ENCODE measurements at regions not wholly inside any gene's neighbourhood (a gene's known extent, or its start where the extent isn't known, plus 50 kb on each side); places are given as distances from the start of the nearest gene placed in this dataset.

DNA sequence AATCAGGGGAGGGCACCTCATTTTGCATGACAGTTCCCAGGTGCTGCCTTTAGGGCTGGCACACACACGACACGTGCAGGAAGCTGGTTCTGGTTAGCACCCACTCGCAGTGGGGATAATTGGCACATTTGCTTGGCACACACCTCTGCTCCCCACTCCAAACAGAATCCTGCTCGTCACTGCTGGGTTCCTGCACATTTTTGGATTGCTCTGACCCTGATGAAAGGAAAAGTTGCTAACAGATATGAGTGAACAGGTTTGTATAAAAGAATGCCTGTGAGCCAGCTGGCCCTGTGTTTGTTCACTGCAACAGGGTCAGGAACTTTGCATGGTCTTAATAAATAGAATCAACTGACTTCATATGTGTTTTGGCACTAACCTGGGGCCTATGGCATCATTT is 1500.4 kb downstream of the EFNB2 start:
- CTCF ChIA-PET = no interaction called here
- TF ChIP-seq, protein P1, sequence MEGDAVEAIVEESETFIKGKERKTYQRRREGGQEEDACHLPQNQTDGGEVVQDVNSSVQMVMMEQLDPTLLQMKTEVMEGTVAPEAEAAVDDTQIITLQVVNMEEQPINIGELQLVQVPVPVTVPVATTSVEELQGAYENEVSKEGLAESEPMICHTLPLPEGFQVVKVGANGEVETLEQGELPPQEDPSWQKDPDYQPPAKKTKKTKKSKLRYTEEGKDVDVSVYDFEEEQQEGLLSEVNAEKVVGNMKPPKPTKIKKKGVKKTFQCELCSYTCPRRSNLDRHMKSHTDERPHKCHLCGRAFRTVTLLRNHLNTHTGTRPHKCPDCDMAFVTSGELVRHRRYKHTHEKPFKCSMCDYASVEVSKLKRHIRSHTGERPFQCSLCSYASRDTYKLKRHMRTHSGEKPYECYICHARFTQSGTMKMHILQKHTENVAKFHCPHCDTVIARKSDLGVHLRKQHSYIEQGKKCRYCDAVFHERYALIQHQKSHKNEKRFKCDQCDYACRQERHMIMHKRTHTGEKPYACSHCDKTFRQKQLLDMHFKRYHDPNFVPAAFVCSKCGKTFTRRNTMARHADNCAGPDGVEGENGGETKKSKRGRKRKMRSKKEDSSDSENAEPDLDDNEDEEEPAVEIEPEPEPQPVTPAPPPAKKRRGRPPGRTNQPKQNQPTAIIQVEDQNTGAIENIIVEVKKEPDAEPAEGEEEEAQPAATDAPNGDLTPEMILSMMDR (IDR thresholded peaks at IDR 0.05; ENCODE audit: control extremely low read depth, extremely low read depth, low read depth, missing control alignments) = no peak
- POLR2A ChIA-PET = no interaction called here
- no peak for DNase-seq (ENCODE audit: extremely low spot score)

GRCh38 chr13:105033999-105034398 is 1501.5 kb downstream of the EFNB2 start:
- CTCF ChIA-PET = interaction anchor here (1.4 kb wide), 1 partner anchor 10 kb away, joined by 4 read pairs; no protein-coding TSS in a partner anchor
- POLR2A ChIA-PET = no interaction called here
- no peak for DNase-seq (ENCODE audit: extremely low spot score)
- TF ChIP-seq, protein P1 (IDR thresholded peaks at IDR 0.05; ENCODE audit: control extremely low read depth, extremely low read depth, low read depth, missing control alignments) = no peak

DNA sequence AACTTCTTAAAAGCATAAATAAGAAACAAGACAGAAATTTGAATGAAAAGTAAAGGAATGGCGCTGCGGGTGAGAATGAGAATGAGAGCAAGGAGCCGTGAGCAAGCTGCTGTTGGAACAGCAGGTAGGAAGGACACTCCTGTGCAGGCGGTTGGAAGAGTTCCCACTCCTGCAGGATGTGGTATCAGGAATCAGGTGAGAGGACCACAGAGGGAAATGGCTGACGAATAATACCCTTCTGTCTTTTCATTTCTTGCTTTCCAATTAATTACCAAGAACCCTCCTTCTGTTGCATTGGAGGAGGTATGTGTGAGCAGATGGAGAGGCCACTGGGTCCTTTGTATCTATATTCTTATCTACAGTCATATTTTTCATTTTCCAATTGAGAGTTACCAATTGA is 1504.2 kb downstream of the EFNB2 start:
- POLR2A ChIA-PET = no interaction called here
- CTCF ChIA-PET = no interaction called here
- no peak for DNase-seq (ENCODE audit: extremely low spot score)
- TF ChIP-seq, protein P1 (IDR thresholded peaks at IDR 0.05; ENCODE audit: control extremely low read depth, extremely low read depth, low read depth, missing control alignments) = no peak

DNA sequence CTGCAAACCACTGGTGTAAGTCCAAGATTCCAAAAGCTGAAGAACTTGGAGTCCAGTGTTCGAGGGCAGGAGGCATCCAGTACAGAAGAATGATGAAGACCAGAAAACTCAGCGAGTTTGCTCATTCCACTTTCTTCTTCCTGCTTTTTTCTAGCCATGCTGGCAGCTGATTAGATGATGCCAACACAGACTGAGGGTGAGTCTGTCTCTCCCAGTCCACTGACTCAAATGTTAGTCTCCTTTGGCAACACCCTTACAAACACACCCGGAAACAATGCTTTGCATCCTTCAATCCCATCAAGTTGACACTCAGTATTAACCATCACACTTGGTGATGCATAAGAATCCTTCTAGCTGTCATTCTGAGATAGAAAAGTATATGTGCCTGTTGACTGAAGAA is 1504.6 kb downstream of the EFNB2 start:
- no peak for DNase-seq (ENCODE audit: extremely low spot score)
- CTCF ChIA-PET = interaction anchor here (1.8 kb wide), 1 partner anchor 8 kb away, joined by 7 read pairs; no protein-coding TSS in a partner anchor
- POLR2A ChIA-PET = no interaction called here
- TF ChIP-seq, protein P1 (IDR thresholded peaks at IDR 0.05; ENCODE audit: control extremely low read depth, extremely low read depth, low read depth, missing control alignments) = no peak

- CTCF ChIA-PET = no interaction called here
- POLR2A ChIA-PET = no interaction called here
- TF ChIP-seq, protein P1 (IDR thresholded peaks at IDR 0.05; ENCODE audit: control extremely low read depth, extremely low read depth, low read depth, missing control alignments) = no peak
- DNase-seq (ENCODE audit: extremely low spot score) = no peak
Measured at GRCh38 chr13:105019073-105019472, 1516.4 kb downstream of the EFNB2 start.

DNA sequence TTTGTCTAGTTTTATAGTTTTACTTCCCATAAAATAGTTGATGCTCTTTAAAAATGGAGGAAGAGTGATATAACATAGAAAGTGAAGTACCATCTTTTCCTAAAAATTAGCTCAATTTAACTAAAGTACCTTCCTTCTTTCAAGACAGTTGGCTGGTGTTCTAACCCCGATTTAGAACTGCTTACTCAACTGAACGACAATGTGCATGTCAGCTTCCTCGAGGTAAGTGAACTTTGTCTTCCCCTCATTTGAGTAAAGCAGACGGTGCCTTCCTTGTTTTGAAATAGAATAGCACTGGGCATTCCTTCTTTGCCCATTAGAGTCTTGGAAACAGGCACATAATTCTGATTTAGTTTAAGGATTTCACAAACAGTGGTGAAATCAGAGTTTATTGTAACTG is 1519.2 kb downstream of the EFNB2 start:
- TF ChIP-seq, protein P1 (IDR thresholded peaks at IDR 0.05; ENCODE audit: control extremely low read depth, extremely low read depth, low read depth, missing control alignments) = no peak
- ChIA-PET POLR2A (no interaction called here), CTCF (interaction anchor here (1.1 kb wide), 1 partner anchor 9 kb away, joined by 5 read pairs; no protein-coding TSS in a partner anchor)
- DNase-seq (ENCODE audit: extremely low spot score) = no peak

- POLR2A ChIA-PET = no interaction called here
- TF ChIP-seq, protein P1 (IDR thresholded peaks at IDR 0.05; ENCODE audit: control extremely low read depth, extremely low read depth, low read depth, missing control alignments) = no peak
- no peak for DNase-seq (ENCODE audit: extremely low spot score)
- CTCF ChIA-PET = no interaction called here
Measured at GRCh38 chr13:105008604-105009003, 1526.9 kb downstream of the EFNB2 start.
